Left cardiac atrium (tissue), 4 donors: ENCODE measurements at regions not wholly inside any gene's neighbourhood (a gene's known extent, or its start where the extent isn't known, plus 50 kb on each side); places are given as distances from the start of the nearest gene placed in this dataset.

Experiments used
- ATAC-seq, 2 donors: fragments of 200-7000 bp; cut with Tn5 transposase; one replicate each; pipeline ENCODE4 v1.9.1; 2020; ENCODE audit warnings: mild to moderate bottlenecking in 2 of 2, moderate library complexity in 2 of 2
- DNase-seq: peaks from one replicate; pipeline ENCODE4 v3.0.0-alpha.2; 2020
- intact Hi-C, 2 donors: fragments of 100-400 bp; cut with DNase I; formaldehyde crosslinking; loops; one replicate each; pipeline versions ENCODE4 v1.14.1 to v1.15.1; 2022 to 2023
- donor health status: DM: no; HTN: yes; CAD: no.
- donor health status: DM: no; HTN: yes; CAD: no; lungs with severe emphysema.
- donor health status: DM: yes; HTN: yes; CAD: no.
- donor health status: Dilated cardiomyopathy.

DNA sequence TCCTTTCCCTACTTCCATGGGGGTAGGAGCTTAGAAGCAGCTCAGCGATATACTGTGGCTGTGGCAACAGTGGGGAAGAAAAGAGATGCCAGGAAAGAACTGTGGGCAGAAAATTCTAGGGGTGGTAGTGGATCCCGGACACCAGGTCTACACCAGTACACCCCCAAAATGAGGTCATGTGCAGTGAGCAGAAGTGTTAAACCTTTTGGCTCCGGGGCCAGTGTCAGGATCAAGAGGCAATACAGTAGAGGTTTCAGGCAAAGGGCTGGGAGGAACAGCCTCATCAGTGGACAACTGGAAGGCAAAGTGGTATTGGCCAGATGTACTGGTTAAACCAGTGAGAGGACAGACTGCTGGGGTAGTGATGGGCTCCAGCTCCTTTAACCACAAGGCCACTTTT lies 163.1 kb upstream of the CCL2 start:
- ATAC-seq, result no peak
- no peak for DNase-seq
- intact Hi-C loops, result no loop called here

DNA sequence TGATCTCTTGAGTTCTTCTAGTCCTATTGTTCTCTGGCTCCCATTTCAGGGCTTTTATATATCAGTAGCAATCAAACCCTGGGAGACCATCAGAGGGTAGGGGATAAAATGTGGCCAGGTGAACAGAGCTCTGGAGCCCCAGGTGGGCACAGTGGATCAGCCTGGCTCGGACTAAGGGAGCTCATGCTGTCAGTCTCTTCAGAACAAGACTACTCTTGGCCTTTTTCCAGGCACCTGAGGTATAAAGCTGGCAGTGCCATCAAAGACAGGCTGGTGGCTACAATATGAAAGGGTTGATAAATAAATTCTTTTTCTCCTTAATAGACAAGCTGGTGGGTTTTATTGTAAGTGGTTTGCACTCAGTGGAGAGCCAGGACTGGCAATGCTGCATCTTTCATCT lies 160.0 kb upstream of the CCL2 start:
- DNase-seq (no peak), ATAC-seq (no peak)
- intact Hi-C loops, result no loop called here

DNA sequence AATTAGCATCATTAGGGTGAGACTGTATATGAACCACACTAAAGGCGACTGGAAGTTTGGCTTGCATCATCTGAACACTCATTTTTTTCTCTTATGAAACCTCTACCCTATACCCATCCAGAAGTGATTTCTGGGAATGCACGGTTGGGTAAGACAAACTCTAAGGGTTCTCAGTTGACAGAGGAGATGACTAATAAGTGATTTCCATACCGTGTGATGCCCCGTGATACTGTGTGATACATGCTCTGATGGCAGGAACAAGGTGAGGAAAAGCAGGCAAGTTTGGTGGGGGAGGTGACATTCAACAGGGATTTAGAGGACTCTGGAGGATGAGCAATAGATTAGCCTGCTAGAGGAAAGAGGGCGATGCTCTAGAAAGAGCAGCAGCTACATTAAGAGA lies 156.4 kb upstream of the CCL2 start:
- ATAC-seq, result no peak
- no peak for DNase-seq
- intact Hi-C loops, result no loop called here

- no peak for ATAC-seq
- intact Hi-C loops, result no loop called here
These were observed 155.1 kb upstream of the CCL2 start for GRCh38 chr17:34099859-34100515.

GRCh38 chr17:34107019-34107418 lies 148.1 kb upstream of the CCL2 start:
- ATAC-seq (no peak), DNase-seq (no peak)
- intact Hi-C loops, result no loop called here

More at GRCh38 chr17:34099859-34100515, 155.1 kb upstream of the CCL2 start:
- DNase-seq, result no peak

DNA sequence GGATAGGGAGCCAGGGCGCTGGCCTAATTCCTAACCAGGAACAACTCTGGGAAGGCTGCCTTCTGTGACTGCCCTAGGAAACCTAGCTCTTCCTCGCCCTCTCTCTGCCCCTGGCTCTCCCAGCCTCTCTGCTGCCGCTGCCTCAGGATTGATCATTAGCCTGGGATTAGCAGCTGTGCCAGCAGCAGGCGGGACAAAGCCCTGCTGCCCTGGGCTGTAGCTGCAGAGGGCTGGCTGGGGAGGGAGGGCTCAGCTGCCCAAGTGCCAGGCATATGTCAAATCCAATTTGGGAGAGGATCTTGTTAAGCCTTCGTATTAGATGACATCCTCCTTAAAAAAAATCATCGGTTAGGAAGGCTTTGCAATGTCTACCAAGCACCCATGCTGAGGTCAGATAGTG lies 144.8 kb upstream of the CCL2 start:
- no peak for ATAC-seq
- intact Hi-C loops, result no loop called here
- no peak for DNase-seq

- intact Hi-C loops, result no loop called here
- ATAC-seq, result no peak
- no peak for DNase-seq
These were observed 142.0 kb upstream of the CCL2 start for GRCh38 chr17:34113089-34113488.

DNA sequence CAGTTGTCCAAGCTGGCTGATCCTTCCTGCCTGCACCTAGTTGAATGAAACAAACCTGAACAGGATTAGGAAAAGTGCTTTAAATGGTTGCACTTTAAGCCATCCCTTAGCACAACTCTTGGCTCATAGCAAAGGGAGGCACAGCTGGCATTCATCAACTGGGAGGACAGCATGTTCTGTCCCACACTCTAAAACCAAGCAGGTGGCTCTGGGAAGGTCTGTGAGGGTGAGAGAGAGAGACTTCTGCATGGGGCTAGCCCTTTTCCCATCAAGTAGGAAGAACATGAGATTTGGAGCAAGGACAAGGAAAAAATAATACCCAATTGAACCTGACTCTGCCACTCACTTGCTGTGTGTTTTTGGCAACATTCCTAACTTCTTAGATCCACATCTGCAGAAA lies 140.9 kb upstream of the CCL2 start:
- intact Hi-C loops, result no loop called here
- ATAC-seq, result no peak
- DNase-seq, result no peak

GRCh38 chr17:34116306-34116705 lies 138.8 kb upstream of the CCL2 start:
- intact Hi-C loops, result no loop called here
- ATAC-seq (no peak), DNase-seq (no peak)

DNA sequence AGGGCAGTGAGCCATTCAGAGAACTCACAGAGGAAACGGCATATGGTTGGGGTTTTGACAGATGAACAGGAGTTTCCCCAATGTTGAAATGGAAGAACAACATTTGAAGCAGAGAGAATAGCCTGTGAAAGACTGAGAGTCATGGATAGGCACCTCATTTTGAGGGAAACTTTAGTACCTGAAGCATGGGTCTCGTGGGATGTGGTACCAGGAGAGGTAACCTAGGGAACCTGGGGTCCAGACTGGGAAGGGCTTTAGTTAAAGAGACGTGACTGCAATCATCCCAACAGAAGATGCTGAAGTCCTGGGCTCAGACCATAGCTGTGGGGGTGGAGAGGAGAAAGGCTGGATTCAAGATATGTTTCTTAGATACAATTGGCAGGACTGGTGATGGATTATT lies 137.8 kb upstream of the CCL2 start:
- intact Hi-C loops, result no loop called here
- ATAC-seq (no peak), DNase-seq (no peak)

DNA sequence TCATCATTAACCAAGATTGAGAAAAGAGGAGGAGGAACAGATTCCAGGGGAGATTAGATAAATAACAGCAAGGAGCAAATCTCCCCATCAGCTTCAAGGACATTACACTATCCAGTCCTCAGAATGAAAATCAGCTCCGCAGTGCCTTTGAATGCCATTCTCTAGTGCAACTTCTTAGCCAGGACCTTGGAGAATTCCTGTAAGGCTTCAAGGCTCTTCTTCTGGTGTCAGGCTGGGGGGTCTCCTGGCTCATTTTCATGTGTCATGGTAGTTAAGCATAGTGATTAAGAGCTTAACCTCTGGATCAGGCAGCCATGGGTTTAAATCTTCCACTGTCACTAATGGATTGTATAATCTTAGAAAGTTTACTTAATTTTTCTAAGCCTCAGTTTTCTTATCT lies 137.3 kb upstream of the CCL2 start:
- ATAC-seq, result no peak
- no peak for DNase-seq
- intact Hi-C loops, result no loop called here

DNA sequence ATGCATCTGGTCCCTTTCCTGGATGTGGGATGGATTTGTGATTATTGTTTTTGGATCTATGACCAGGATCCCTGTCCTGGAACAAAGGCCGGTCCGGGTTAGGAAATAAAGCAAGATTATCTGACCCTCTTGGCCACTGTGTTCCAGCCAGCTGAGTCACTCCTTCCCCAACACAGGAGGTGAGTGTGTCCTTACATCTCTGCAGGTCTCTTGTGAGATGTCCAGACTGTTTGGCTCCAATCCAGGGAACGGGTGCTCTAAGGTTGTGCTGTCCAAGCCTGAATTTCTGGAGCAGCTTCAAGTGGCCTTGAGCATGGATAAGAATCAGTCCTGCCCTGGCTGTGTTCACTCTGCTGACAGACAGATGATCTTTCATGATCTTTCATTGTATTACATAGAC lies 136.5 kb upstream of the CCL2 start:
- intact Hi-C loops, result no loop called here
- ATAC-seq (peak in 1 of 2 donors; percentile 59), DNase-seq (peak; percentile 48)

- intact Hi-C loops, result no loop called here
- ATAC-seq (no peak), DNase-seq (no peak)
These were observed 133.8 kb upstream of the CCL2 start for GRCh38 chr17:34121311-34121710.

DNA sequence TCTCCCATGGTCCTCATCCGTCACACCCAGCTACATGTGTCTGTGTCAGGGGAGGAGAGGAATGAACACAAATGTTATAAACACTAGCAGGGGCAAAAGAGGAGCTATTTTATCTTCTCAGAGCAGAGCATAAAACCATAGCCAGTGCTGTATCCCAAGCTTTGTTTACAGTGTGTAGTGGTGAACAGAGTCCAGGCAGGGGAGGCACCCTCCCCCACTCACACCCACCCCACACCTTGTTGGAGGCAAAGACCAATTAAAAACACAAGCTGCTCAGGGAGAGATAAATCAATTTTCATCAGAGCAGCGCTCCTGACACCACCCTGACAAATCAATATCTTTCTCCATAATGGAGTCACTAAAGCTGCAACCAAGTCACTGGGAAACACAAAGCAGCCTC lies 132.6 kb upstream of the CCL2 start:
- no peak for ATAC-seq
- intact Hi-C loops, result no loop called here

GRCh38 chr17:34125010-34125409 lies 130.1 kb upstream of the CCL2 start:
- intact Hi-C loops, result no loop called here
- DNase-seq, result no peak
- ATAC-seq, result no peak

More for the DNA sequence above, 132.6 kb upstream of the CCL2 start:
- no peak for DNase-seq

- ATAC-seq (no peak), DNase-seq (no peak)
- intact Hi-C loops, result no loop called here
These were observed 129.2 kb upstream of the CCL2 start for GRCh38 chr17:34125921-34126320.

- ATAC-seq, result no peak
- intact Hi-C loops, result no loop called here
These were observed 128.6 kb upstream of the CCL2 start for GRCh38 chr17:34126496-34126895.

GRCh38 chr17:34126965-34127364 lies 128.1 kb upstream of the CCL2 start:
- no peak for ATAC-seq
- DNase-seq, result no peak
- intact Hi-C loops, result no loop called here

More at GRCh38 chr17:34126496-34126895, 128.6 kb upstream of the CCL2 start:
- no peak for DNase-seq

DNA sequence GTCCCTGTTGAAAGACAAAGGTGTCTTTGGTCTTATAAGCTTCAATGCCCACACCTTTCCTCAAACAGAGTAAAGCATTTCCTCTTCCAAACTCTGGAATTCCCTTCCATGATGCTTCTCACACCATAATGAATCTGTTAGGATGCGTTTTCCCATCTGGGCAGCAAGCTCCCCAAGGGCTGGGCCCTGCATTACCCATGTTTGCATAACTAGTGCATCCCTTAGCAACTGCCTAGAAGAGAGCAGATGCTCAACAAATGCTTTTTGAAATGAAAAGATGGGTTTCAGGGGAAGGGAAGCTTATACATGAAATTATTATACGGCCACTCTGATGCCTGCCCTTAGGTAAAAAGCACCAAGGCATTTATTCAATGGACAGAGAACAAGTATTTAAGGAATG lies 124.5 kb upstream of the CCL2 start:
- DNase-seq, result no peak
- intact Hi-C loops, result no loop called here
- no peak for ATAC-seq

DNA sequence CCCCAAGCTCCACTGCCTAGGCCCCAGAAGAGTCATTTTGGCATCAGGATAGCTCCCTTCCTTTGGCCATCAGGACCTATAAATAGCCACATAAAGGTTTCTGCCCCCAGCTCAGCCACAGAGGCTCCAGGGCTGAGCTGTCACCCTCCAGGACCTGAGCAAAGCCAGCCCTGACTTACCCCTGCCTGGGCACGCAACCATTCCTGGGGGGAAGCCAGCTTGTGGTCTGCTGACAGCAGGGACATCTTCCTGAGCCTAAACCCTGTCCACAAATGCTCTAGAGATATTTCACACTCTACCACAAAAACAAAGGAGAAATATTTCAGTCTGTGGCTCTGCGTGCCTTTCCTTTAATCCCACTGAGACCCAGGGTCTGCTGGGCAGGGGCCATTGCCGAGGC lies 123.7 kb upstream of the CCL2 start:
- peak in 1 of 2 donors; percentile 61 for ATAC-seq
- intact Hi-C loops, result no loop called here
- no peak for DNase-seq

GRCh38 chr17:34133350-34133749 lies 121.7 kb upstream of the CCL2 start:
- intact Hi-C loops, result no loop called here
- no peak for DNase-seq
- ATAC-seq, result no peak

- DNase-seq, result no peak
- no peak for ATAC-seq
- intact Hi-C loops, result no loop called here
These were observed 119.2 kb upstream of the CCL2 start for GRCh38 chr17:34135841-34136240.
